ENCODE measurements at regions not wholly inside any gene's neighbourhood (a gene's known extent, or its start where the extent isn't known, plus 50 kb on each side); places are given as distances from the start of the nearest gene placed in this dataset.
A peak's percentile ranks its signal among the peaks of the same experiment; 100 is the strongest.

- DNase-seq = no peak
Observed at GRCh38 chr22:48741540-48741939, 1086.1 kb downstream of the BRD1 start.

- no peak for DNase-seq
Observed at GRCh38 chr22:48740731-48741405, 1086.8 kb downstream of the BRD1 start.

GRCh38 chr22:48740086-48740730, 1087.5 kb downstream of the BRD1 start:
- DNase-seq = no peak

GRCh38 chr22:48739348-48740085, 1088.2 kb downstream of the BRD1 start:
- no peak for DNase-seq

- no peak for DNase-seq
Observed at GRCh38 chr22:48738204-48738980, 1089.3 kb downstream of the BRD1 start.

- no peak for DNase-seq
Observed at GRCh38 chr22:48737461-48738203, 1090.0 kb downstream of the BRD1 start.

- DNase-seq = no peak
Observed at GRCh38 chr22:48736593-48737460, 1090.8 kb downstream of the BRD1 start.

GRCh38 chr22:48734961-48735360, 1092.7 kb downstream of the BRD1 start:
- DNase-seq = no peak

- DNase-seq = no peak
Observed at GRCh38 chr22:48734359-48734758, 1093.3 kb downstream of the BRD1 start.

- DNase-seq = no peak
Observed at GRCh38 chr22:48729499-48730171, 1098.0 kb downstream of the BRD1 start.

GRCh38 chr22:48727454-48728058, 1100.1 kb downstream of the BRD1 start:
- DNase-seq = no peak

GRCh38 chr22:48724899-48725298, 1102.8 kb downstream of the BRD1 start:
- no peak for DNase-seq

GRCh38 chr22:48722661-48723060, 1105.0 kb downstream of the BRD1 start:
- no peak for DNase-seq

- no peak for DNase-seq
Observed at GRCh38 chr22:48721395-48721669, 1106.3 kb downstream of the BRD1 start.

- DNase-seq = no peak
Observed at GRCh38 chr22:48720662-48721394, 1106.8 kb downstream of the BRD1 start.

- peak; percentile 32 for DNase-seq
Observed at GRCh38 chr22:48719978-48720661, 1107.6 kb downstream of the BRD1 start.

GRCh38 chr22:48718818-48719500, 1108.7 kb downstream of the BRD1 start:
- no peak for DNase-seq

Data from hematopoietic multipotent progenitor cell treated with erythropoietin and hydrocortisone succinate and interleukin-3 and kit ligand, for 4 days (in vitro differentiated cells).